ENCODE measurements at regions not wholly inside any gene's neighbourhood (a gene's known extent, or its start where the extent isn't known, plus 50 kb on each side); places are given as distances from the start of the nearest gene placed in this dataset.

GRCh38 chr5:165266939-165267338 is 1761.5 kb downstream of the MAT2B start:
- Histone ChIP-seq H3K4me1 (ENCODE audit: control insufficient read depth in 1 of 2, insufficient read depth in 2 of 2, low read length in 2 of 2) (no peaks in the 10 kb centered on the region), H3K9ac (ENCODE audit: low read length) (no peak overlapping the region), H3K27ac (ENCODE audit: low read depth, low read length) (no peak overlapping the region), H4K91ac (ENCODE audit: low read depth, low read length) (no peak overlapping the region), H4K12ac (ENCODE audit: low read depth, low read length) (no peak overlapping the region), H4K8ac (ENCODE audit: low read depth, low read length) (no peak overlapping the region), H3K79me2 (ENCODE audit: control insufficient read depth, insufficient read depth, low read length, poor library complexity) (no peaks in the 10 kb centered on the region), H3K18ac (ENCODE audit: low read length) (no peak overlapping the region), H2AFZ (ENCODE audit: insufficient read depth, low read length, poor library complexity) (no peak overlapping the region), H3K23ac (ENCODE audit: low read length) (no peak overlapping the region), H2BK12ac (ENCODE audit: low read length) (no peak overlapping the region), H3K4me3 (ENCODE audit: low read depth, low read length) (no peak overlapping the region), H3K9me3 (ENCODE audit: insufficient read depth, low read depth, low read length) (no peaks in the 10 kb centered on the region), H3K36me3 (ENCODE audit: control insufficient read depth in 1 of 2, insufficient read depth in 2 of 2, low read length in 2 of 2) (no peaks in the 10 kb centered on the region), H2AK5ac (ENCODE audit: low read length) (no peak overlapping the region), H3K4me2 (ENCODE audit: low read length) (no peak overlapping the region), H2BK120ac (ENCODE audit: insufficient read depth, low read length, poor library complexity) (no peak overlapping the region), H3K4ac (ENCODE audit: low read depth, low read length) (no peak overlapping the region), H3K14ac (ENCODE audit: low read length) (no peak overlapping the region), H3K79me1 (ENCODE audit: low read length) (no peaks in the 10 kb centered on the region), H2BK5ac (ENCODE audit: low read depth, low read length, poor library complexity) (no peak overlapping the region), H3K27me3 (ENCODE audit: insufficient read depth, low read length) (no peaks in the 10 kb centered on the region)
- DNase-seq = no peak
- no CpG with 5 or more reads among the region's 4 CpGs for WGBS (ENCODE audit: extremely low coverage, insufficient coverage, insufficient read length)

DNA sequence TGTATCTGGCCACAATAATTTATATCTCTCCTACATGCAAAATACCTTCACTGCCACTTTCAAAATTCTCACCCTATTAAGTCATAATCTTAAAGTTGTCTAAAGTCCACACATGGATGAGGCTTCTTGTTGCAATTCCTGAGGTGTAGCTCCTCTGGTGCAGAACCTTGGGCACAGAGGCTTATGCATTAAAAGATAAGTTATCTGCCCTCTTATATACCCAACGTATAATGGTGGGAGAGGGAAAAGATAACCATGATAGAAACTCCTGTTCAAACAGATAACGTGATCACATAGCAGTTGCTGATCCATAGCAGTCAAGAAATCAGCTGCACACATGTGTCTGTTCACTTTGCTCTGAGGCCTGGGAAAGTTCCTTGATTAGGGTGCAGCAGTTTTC is 1767.0 kb downstream of the MAT2B start:
- H3K36me3 ChIP-seq (ENCODE audit: control insufficient read depth in 1 of 2, insufficient read depth in 2 of 2, low read length in 2 of 2) = no peaks in the 10 kb centered on the region
- H3K79me2 ChIP-seq (ENCODE audit: control insufficient read depth, insufficient read depth, low read length, poor library complexity) = no peaks in the 10 kb centered on the region
- no peak overlapping the region for H2BK12ac ChIP-seq (ENCODE audit: low read length)
- no peak overlapping the region for H4K8ac ChIP-seq (ENCODE audit: low read depth, low read length)
- no CpG with 5 or more reads among the region's 2 CpGs for WGBS (ENCODE audit: extremely low coverage, insufficient coverage, insufficient read length)
- no peak overlapping the region for H3K9ac ChIP-seq (ENCODE audit: low read length)
- H4K91ac ChIP-seq (ENCODE audit: low read depth, low read length) = no peak overlapping the region
- no peaks in the 10 kb centered on the region for H3K27me3 ChIP-seq (ENCODE audit: insufficient read depth, low read length)
- H3K23ac ChIP-seq (ENCODE audit: low read length) = no peak overlapping the region
- H4K12ac ChIP-seq (ENCODE audit: low read depth, low read length) = no peak overlapping the region
- H2AK5ac ChIP-seq (ENCODE audit: low read length) = no peak overlapping the region
- H3K4ac ChIP-seq (ENCODE audit: low read depth, low read length) = no peak overlapping the region
- H3K14ac ChIP-seq (ENCODE audit: low read length) = no peak overlapping the region
- H3K79me1 ChIP-seq (ENCODE audit: low read length) = no peaks in the 10 kb centered on the region
- DNase-seq = no peak
- no peak overlapping the region for H3K27ac ChIP-seq (ENCODE audit: low read depth, low read length)
- H3K4me3 ChIP-seq (ENCODE audit: low read depth, low read length) = no peak overlapping the region
- no peak overlapping the region for H2AFZ ChIP-seq (ENCODE audit: insufficient read depth, low read length, poor library complexity)
- H3K4me1 ChIP-seq (ENCODE audit: control insufficient read depth in 1 of 2, insufficient read depth in 2 of 2, low read length in 2 of 2) = no peaks in the 10 kb centered on the region
- no peaks in the 10 kb centered on the region for H3K9me3 ChIP-seq (ENCODE audit: insufficient read depth, low read depth, low read length)
- no peak overlapping the region for H2BK120ac ChIP-seq (ENCODE audit: insufficient read depth, low read length, poor library complexity)
- H3K4me2 ChIP-seq (ENCODE audit: low read length) = no peak overlapping the region
- H3K18ac ChIP-seq (ENCODE audit: low read length) = no peak overlapping the region
- no peak overlapping the region for H2BK5ac ChIP-seq (ENCODE audit: low read depth, low read length, poor library complexity)

GRCh38 chr5:165277661-165278060 is 1772.2 kb downstream of the MAT2B start:
- Histone ChIP-seq H3K4me2 (ENCODE audit: low read length) (no peak overlapping the region), H4K12ac (ENCODE audit: low read depth, low read length) (no peak overlapping the region), H3K79me1 (ENCODE audit: low read length) (no peaks in the 10 kb centered on the region), H3K9me3 (ENCODE audit: insufficient read depth, low read depth, low read length) (no peaks in the 10 kb centered on the region), H3K36me3 (ENCODE audit: control insufficient read depth in 1 of 2, insufficient read depth in 2 of 2, low read length in 2 of 2) (no peaks in the 10 kb centered on the region), H3K4me1 (ENCODE audit: control insufficient read depth in 1 of 2, insufficient read depth in 2 of 2, low read length in 2 of 2) (no peaks in the 10 kb centered on the region), H4K91ac (ENCODE audit: low read depth, low read length) (no peak overlapping the region), H2AFZ (ENCODE audit: insufficient read depth, low read length, poor library complexity) (no peak overlapping the region), H2BK12ac (ENCODE audit: low read length) (no peak overlapping the region), H3K23ac (ENCODE audit: low read length) (no peak overlapping the region), H3K79me2 (ENCODE audit: control insufficient read depth, insufficient read depth, low read length, poor library complexity) (no peaks in the 10 kb centered on the region), H3K4me3 (ENCODE audit: low read depth, low read length) (no peak overlapping the region), H3K27ac (ENCODE audit: low read depth, low read length) (no peak overlapping the region), H3K18ac (ENCODE audit: low read length) (no peak overlapping the region), H4K8ac (ENCODE audit: low read depth, low read length) (no peak overlapping the region), H3K4ac (ENCODE audit: low read depth, low read length) (no peak overlapping the region), H2BK120ac (ENCODE audit: insufficient read depth, low read length, poor library complexity) (no peak overlapping the region), H2BK5ac (ENCODE audit: low read depth, low read length, poor library complexity) (no peak overlapping the region), H2AK5ac (ENCODE audit: low read length) (no peak overlapping the region), H3K14ac (ENCODE audit: low read length) (no peak overlapping the region), H3K9ac (ENCODE audit: low read length) (no peak overlapping the region), H3K27me3 (ENCODE audit: insufficient read depth, low read length) (no peaks in the 10 kb centered on the region)
- WGBS (ENCODE audit: extremely low coverage, insufficient coverage, insufficient read length) = no CpG with 5 or more reads among the region's 1 CpG
- no peak for DNase-seq

GRCh38 chr5:165282491-165282890 is 1777.1 kb downstream of the MAT2B start:
- no peak overlapping the region for H3K14ac ChIP-seq (ENCODE audit: low read length)
- H3K23ac ChIP-seq (ENCODE audit: low read length) = no peak overlapping the region
- H3K18ac ChIP-seq (ENCODE audit: low read length) = no peak overlapping the region
- H3K4me3 ChIP-seq (ENCODE audit: low read depth, low read length) = no peak overlapping the region
- no peaks in the 10 kb centered on the region for H3K36me3 ChIP-seq (ENCODE audit: control insufficient read depth in 1 of 2, insufficient read depth in 2 of 2, low read length in 2 of 2)
- no peak overlapping the region for H4K91ac ChIP-seq (ENCODE audit: low read depth, low read length)
- no peak overlapping the region for H3K9ac ChIP-seq (ENCODE audit: low read length)
- H3K79me2 ChIP-seq (ENCODE audit: control insufficient read depth, insufficient read depth, low read length, poor library complexity) = no peaks in the 10 kb centered on the region
- DNase-seq = no peak
- no peaks in the 10 kb centered on the region for H3K4me1 ChIP-seq (ENCODE audit: control insufficient read depth in 1 of 2, insufficient read depth in 2 of 2, low read length in 2 of 2)
- H3K27ac ChIP-seq (ENCODE audit: low read depth, low read length) = no peak overlapping the region
- WGBS (ENCODE audit: extremely low coverage, insufficient coverage, insufficient read length) = no CpG with 5 or more reads among the region's 1 CpG
- no peak overlapping the region for H2BK120ac ChIP-seq (ENCODE audit: insufficient read depth, low read length, poor library complexity)
- no peak overlapping the region for H2AFZ ChIP-seq (ENCODE audit: insufficient read depth, low read length, poor library complexity)
- H2AK5ac ChIP-seq (ENCODE audit: low read length) = no peak overlapping the region
- H3K9me3 ChIP-seq (ENCODE audit: insufficient read depth, low read depth, low read length) = no peaks in the 10 kb centered on the region
- H3K4ac ChIP-seq (ENCODE audit: low read depth, low read length) = no peak overlapping the region
- H2BK5ac ChIP-seq (ENCODE audit: low read depth, low read length, poor library complexity) = no peak overlapping the region
- H2BK12ac ChIP-seq (ENCODE audit: low read length) = no peak overlapping the region
- H3K4me2 ChIP-seq (ENCODE audit: low read length) = no peak overlapping the region
- no peaks in the 10 kb centered on the region for H3K27me3 ChIP-seq (ENCODE audit: insufficient read depth, low read length)
- H4K12ac ChIP-seq (ENCODE audit: low read depth, low read length) = no peak overlapping the region
- no peak overlapping the region for H4K8ac ChIP-seq (ENCODE audit: low read depth, low read length)
- H3K79me1 ChIP-seq (ENCODE audit: low read length) = no peaks in the 10 kb centered on the region

Measured in trophoblast cell (in vitro differentiated cells and primary cell).